ENCODE measurements at regions not wholly inside any gene's neighbourhood (a gene's known extent, or its start where the extent isn't known, plus 50 kb on each side); places are given as distances from the start of the nearest gene placed in this dataset.

DNA sequence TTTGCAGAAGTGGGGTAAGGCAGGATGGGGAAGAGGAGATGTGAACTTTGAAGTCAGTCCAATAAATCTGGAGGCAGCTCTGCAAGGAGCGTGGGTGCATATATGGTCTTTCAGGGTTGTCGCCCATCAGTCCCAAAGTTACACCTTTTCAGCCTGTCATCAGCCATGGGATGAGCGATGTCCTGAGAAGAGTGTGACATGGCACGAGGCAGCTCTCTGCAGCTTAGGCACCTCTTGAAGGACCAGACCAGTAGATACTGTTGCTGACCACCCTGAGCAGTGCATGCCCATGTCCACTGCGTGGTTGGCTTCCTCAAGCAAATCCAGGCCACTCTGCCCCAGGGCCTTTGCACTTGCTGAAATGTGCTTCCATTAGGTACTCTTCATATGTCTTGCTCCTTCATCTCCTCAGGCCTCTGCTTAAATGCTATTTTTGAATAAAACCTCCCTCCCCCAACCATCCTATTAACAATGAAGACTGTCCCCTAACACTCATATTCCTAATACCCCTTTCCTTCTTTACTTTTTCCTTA is 171.7 kb downstream of the ACTR3 start:
- H3K9me3 ChIP-seq (ENCODE audit: control insufficient read depth in 4 of 4, low read length in 3 of 4) = no peaks in the 10 kb centered on the region
- no peak for TF ChIP-seq EGR1 (IDR thresholded peaks at IDR 0.05; ENCODE audit: low read depth in 2 of 2)
- no peak overlapping the region for H3K9ac ChIP-seq (ENCODE audit: low read depth in 1 of 2, low read length in 2 of 2)
- WGBS = 96% methylated on average over 5 of the region's 5 CpGs
- peaks cover 0 to 8% (median 5%) of the 10 kb centered on the region in 4 donors for H3K4me1 ChIP-seq (ENCODE audit: control insufficient read depth in 4 of 4, insufficient read depth in 4 of 4, low read length in 3 of 4)
- H3K36me3 ChIP-seq (ENCODE audit: control insufficient read depth in 4 of 4, insufficient read depth in 3 of 4, low read depth in 1 of 4, low read length in 3 of 4) = no peaks in the 10 kb centered on the region
- DNase-seq (ENCODE audit: low spot score) = no peak
- H3K4me3 ChIP-seq (ENCODE audit: low read depth in 1 of 3, low read length in 3 of 3) = no peak overlapping the region
- H3K27me3 ChIP-seq (ENCODE audit: control insufficient read depth in 4 of 4, insufficient read depth in 4 of 4, low read length in 3 of 4) = no peaks in the 10 kb centered on the region
- no peak overlapping the region for H3K27ac ChIP-seq (ENCODE audit: low read depth in 1 of 2, low read length in 2 of 2)

GRCh38 chr2:114063346-114063745 is 173.5 kb downstream of the ACTR3 start:
- no peak for DNase-seq (ENCODE audit: low spot score)
- peaks cover 0 to 8% (median 5%) of the 10 kb centered on the region in 4 donors for H3K4me1 ChIP-seq (ENCODE audit: control insufficient read depth in 4 of 4, insufficient read depth in 4 of 4, low read length in 3 of 4)
- H3K27ac ChIP-seq (ENCODE audit: low read depth in 1 of 2, low read length in 2 of 2) = no peak overlapping the region
- no peaks in the 10 kb centered on the region for H3K36me3 ChIP-seq (ENCODE audit: control insufficient read depth in 4 of 4, insufficient read depth in 3 of 4, low read depth in 1 of 4, low read length in 3 of 4)
- H3K9ac ChIP-seq (ENCODE audit: low read depth in 1 of 2, low read length in 2 of 2) = no peak overlapping the region
- TF ChIP-seq EGR1 (IDR thresholded peaks at IDR 0.05; ENCODE audit: low read depth in 2 of 2) = no peak
- TF ChIP-seq, protein P1, sequence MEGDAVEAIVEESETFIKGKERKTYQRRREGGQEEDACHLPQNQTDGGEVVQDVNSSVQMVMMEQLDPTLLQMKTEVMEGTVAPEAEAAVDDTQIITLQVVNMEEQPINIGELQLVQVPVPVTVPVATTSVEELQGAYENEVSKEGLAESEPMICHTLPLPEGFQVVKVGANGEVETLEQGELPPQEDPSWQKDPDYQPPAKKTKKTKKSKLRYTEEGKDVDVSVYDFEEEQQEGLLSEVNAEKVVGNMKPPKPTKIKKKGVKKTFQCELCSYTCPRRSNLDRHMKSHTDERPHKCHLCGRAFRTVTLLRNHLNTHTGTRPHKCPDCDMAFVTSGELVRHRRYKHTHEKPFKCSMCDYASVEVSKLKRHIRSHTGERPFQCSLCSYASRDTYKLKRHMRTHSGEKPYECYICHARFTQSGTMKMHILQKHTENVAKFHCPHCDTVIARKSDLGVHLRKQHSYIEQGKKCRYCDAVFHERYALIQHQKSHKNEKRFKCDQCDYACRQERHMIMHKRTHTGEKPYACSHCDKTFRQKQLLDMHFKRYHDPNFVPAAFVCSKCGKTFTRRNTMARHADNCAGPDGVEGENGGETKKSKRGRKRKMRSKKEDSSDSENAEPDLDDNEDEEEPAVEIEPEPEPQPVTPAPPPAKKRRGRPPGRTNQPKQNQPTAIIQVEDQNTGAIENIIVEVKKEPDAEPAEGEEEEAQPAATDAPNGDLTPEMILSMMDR (IDR thresholded peaks at IDR 0.05; ENCODE audit: low read depth, low read length, missing input control) = no peak
- H3K27me3 ChIP-seq (ENCODE audit: control insufficient read depth in 4 of 4, insufficient read depth in 4 of 4, low read length in 3 of 4) = no peaks in the 10 kb centered on the region
- no peak overlapping the region for H3K4me3 ChIP-seq (ENCODE audit: low read depth in 1 of 3, low read length in 3 of 3)
- no peaks in the 10 kb centered on the region for H3K9me3 ChIP-seq (ENCODE audit: control insufficient read depth in 4 of 4, low read length in 3 of 4)
- 86% methylated on average over 4 of the region's 4 CpGs for WGBS

DNA sequence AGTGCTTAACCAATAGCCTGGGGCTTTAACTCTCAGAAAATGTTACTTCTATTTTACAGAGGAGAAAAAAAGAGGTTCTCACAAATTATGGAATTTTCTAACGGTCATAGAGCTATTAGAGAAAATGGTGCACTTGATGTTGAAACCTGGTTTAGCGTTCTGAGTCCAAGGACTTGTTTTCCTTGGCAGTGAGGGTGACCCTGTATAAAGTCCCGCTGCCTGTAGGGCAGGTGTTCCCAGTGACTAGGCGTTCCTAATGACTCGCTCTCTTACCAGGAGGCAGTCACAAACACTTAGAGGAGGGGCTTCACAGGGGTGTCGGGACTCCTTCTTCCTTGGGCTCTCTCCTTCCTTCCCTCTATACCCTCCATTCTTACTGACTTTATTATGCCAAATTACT is 175.8 kb downstream of the ACTR3 start:
- H3K9ac ChIP-seq (ENCODE audit: low read depth in 1 of 2, low read length in 2 of 2) = no peak overlapping the region
- H3K4me3 ChIP-seq (ENCODE audit: low read depth in 1 of 3, low read length in 3 of 3) = no peak overlapping the region
- DNase-seq (ENCODE audit: low spot score) = no peak
- H3K9me3 ChIP-seq (ENCODE audit: control insufficient read depth in 4 of 4, low read length in 3 of 4) = no peaks in the 10 kb centered on the region
- WGBS = 31% methylated on average over 6 of the region's 6 CpGs
- H3K4me1 ChIP-seq (ENCODE audit: control insufficient read depth in 4 of 4, insufficient read depth in 4 of 4, low read length in 3 of 4) = peaks cover 0 to 8% (median 5%) of the 10 kb centered on the region in 4 donors
- no peaks in the 10 kb centered on the region for H3K36me3 ChIP-seq (ENCODE audit: control insufficient read depth in 4 of 4, insufficient read depth in 3 of 4, low read depth in 1 of 4, low read length in 3 of 4)
- H3K27ac ChIP-seq (ENCODE audit: low read depth in 1 of 2, low read length in 2 of 2) = no peak overlapping the region
- TF ChIP-seq RAD21 (IDR thresholded peaks at IDR 0.05) = peak; percentile 29 to 35
- TF ChIP-seq YY1 (IDR thresholded peaks at IDR 0.05) = peak; percentile 78
- peak; percentile 55 for TF ChIP-seq FOXA2 (IDR thresholded peaks at IDR 0.05)
- TF ChIP-seq SP1 (IDR thresholded peaks at IDR 0.05) = peak; percentile 28
- peak; percentile 28 for TF ChIP-seq MAX (IDR thresholded peaks at IDR 0.05)
- TF ChIP-seq JUND (IDR thresholded peaks at IDR 0.05) = peak in 1 of 2 donors; percentile 10
- no peak for TF ChIP-seq NR2F2 (IDR thresholded peaks at IDR 0.05)
- peak; percentile 30 to 61 for TF ChIP-seq RXRA (IDR thresholded peaks at IDR 0.05)
- TF ChIP-seq HNF4A (conservative IDR thresholded peaks at IDR 0.05) = peak; percentile 92 to 95
- no peak for TF ChIP-seq FOXA1 (IDR thresholded peaks at IDR 0.05)
- no peak for TF ChIP-seq EGR1 (IDR thresholded peaks at IDR 0.05; ENCODE audit: low read depth in 2 of 2)
- TF ChIP-seq ATF3 (IDR thresholded peaks at IDR 0.05) = no peak
- H3K27me3 ChIP-seq (ENCODE audit: control insufficient read depth in 4 of 4, insufficient read depth in 4 of 4, low read length in 3 of 4) = no peaks in the 10 kb centered on the region

Data from liver (tissue), 8 donors.